ENCODE measurements at regions not wholly inside any gene's neighbourhood (a gene's known extent, or its start where the extent isn't known, plus 50 kb on each side); places are given as distances from the start of the nearest gene placed in this dataset.

- H3F3A ChIP-seq (ENCODE audit: insufficient read depth, low read length), result no peaks in the 10 kb centered on the region
- H3K4me3 ChIP-seq (ENCODE audit: low read depth, low read length, poor library complexity, severe bottlenecking), result no peak overlapping the region
- H2AFZ ChIP-seq (ENCODE audit: low read length), result no peak overlapping the region
- TF ChIP-seq CTCF (IDR thresholded peaks at IDR 0.05; ENCODE audit: low read length) (no peak), EZH2 (IDR thresholded peaks at IDR 0.05; ENCODE audit: borderline replicate concordance, low read length) (no peak)
- H3K9me2 ChIP-seq (ENCODE audit: low read depth, low read length), result no peaks in the 10 kb centered on the region
- no peak overlapping the region for H3K4me2 ChIP-seq (ENCODE audit: low read length)
- no peaks in the 10 kb centered on the region for H4K20me1 ChIP-seq (ENCODE audit: insufficient read depth, low read length)
- no peaks in the 10 kb centered on the region for H3K36me3 ChIP-seq (ENCODE audit: insufficient read depth, low read length)
- no peak overlapping the region for H3K9ac ChIP-seq (ENCODE audit: low read length)
- H3K27me3 ChIP-seq (ENCODE audit: insufficient read depth, low read length), result no peaks in the 10 kb centered on the region
- H3K4me1 ChIP-seq (ENCODE audit: insufficient read depth, low read length, severe bottlenecking), result no peaks in the 10 kb centered on the region
- H3K27ac ChIP-seq (ENCODE audit: low read depth, low read length, poor library complexity, severe bottlenecking), result no peak overlapping the region
- no peaks in the 10 kb centered on the region for H3K79me2 ChIP-seq (ENCODE audit: insufficient read depth, low read length)
- H3K9me3 ChIP-seq (ENCODE audit: low read length), result no peaks in the 10 kb centered on the region
Observed at GRCh38 chr18:41529093-41529492, 425.9 kb upstream of the PIK3C3 start.

DNA sequence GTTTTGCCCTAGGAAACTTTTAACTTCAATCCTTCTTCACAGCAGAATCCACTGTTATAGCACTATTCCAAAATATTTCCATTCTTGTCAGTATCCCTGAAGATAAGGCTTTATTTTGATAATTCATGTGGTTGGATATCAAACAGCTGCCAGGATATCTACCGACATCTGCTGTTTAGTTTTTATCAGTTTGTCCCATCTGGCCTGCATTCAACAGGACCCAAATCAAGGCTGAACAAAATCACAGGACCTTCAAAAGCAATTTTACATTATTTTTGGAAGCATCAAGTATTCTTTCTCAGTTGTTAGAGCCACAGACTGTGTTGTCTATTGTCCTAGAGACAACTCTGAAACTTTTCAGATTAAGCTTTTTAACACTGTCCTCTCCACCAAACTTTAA is 429.0 kb upstream of the PIK3C3 start:
- Histone ChIP-seq H3K9me3 (ENCODE audit: low read length) (no peaks in the 10 kb centered on the region), H3K36me3 (ENCODE audit: insufficient read depth, low read length) (no peaks in the 10 kb centered on the region), H3K27ac (ENCODE audit: low read depth, low read length, poor library complexity, severe bottlenecking) (no peak overlapping the region), H3K4me2 (ENCODE audit: low read length) (no peak overlapping the region), H3K27me3 (ENCODE audit: insufficient read depth, low read length) (no peaks in the 10 kb centered on the region), H3K4me3 (ENCODE audit: low read depth, low read length, poor library complexity, severe bottlenecking) (no peak overlapping the region), H3K9ac (ENCODE audit: low read length) (no peak overlapping the region), H3K4me1 (ENCODE audit: insufficient read depth, low read length, severe bottlenecking) (no peaks in the 10 kb centered on the region), H3K79me2 (ENCODE audit: insufficient read depth, low read length) (no peaks in the 10 kb centered on the region), H3K9me2 (ENCODE audit: low read depth, low read length) (no peaks in the 10 kb centered on the region), H3F3A (ENCODE audit: insufficient read depth, low read length) (no peaks in the 10 kb centered on the region), H4K20me1 (ENCODE audit: insufficient read depth, low read length) (no peaks in the 10 kb centered on the region), H2AFZ (ENCODE audit: low read length) (no peak overlapping the region)
- no peak for TF ChIP-seq CTCF (IDR thresholded peaks at IDR 0.05; ENCODE audit: low read length)

- no peak overlapping the region for H3K9ac ChIP-seq (ENCODE audit: low read length)
- H3K9me2 ChIP-seq (ENCODE audit: low read depth, low read length), result no peaks in the 10 kb centered on the region
- no peaks in the 10 kb centered on the region for H3K79me2 ChIP-seq (ENCODE audit: insufficient read depth, low read length)
- no peaks in the 10 kb centered on the region for H3K36me3 ChIP-seq (ENCODE audit: insufficient read depth, low read length)
- H4K20me1 ChIP-seq (ENCODE audit: insufficient read depth, low read length), result no peaks in the 10 kb centered on the region
- H3K4me3 ChIP-seq (ENCODE audit: low read depth, low read length, poor library complexity, severe bottlenecking), result no peak overlapping the region
- no peaks in the 10 kb centered on the region for H3F3A ChIP-seq (ENCODE audit: insufficient read depth, low read length)
- H3K4me2 ChIP-seq (ENCODE audit: low read length), result no peak overlapping the region
- no peak overlapping the region for H2AFZ ChIP-seq (ENCODE audit: low read length)
- no peaks in the 10 kb centered on the region for H3K27me3 ChIP-seq (ENCODE audit: insufficient read depth, low read length)
- no peak overlapping the region for H3K27ac ChIP-seq (ENCODE audit: low read depth, low read length, poor library complexity, severe bottlenecking)
- no peaks in the 10 kb centered on the region for H3K4me1 ChIP-seq (ENCODE audit: insufficient read depth, low read length, severe bottlenecking)
- no peaks in the 10 kb centered on the region for H3K9me3 ChIP-seq (ENCODE audit: low read length)
- TF ChIP-seq EZH2 (IDR thresholded peaks at IDR 0.05; ENCODE audit: borderline replicate concordance, low read length) (no peak), CTCF (IDR thresholded peaks at IDR 0.05; ENCODE audit: low read length) (no peak)
Observed at GRCh38 chr18:41524674-41525470, 430.2 kb upstream of the PIK3C3 start.
